NCI-H2029 (cell line): ENCODE measurements at regions not wholly inside any gene's neighbourhood (a gene's known extent, or its start where the extent isn't known, plus 50 kb on each side); places are given as distances from the start of the nearest gene placed in this dataset.
"Not testable (repeated sequence)": the region's sequence is repeated elsewhere in the genome, so short reads cannot be mapped to it uniquely, and the experiment has no call there.

Experiments
- DNase-seq: peaks from one replicate; lab custom pipeline; 2025; lab: John Stamatoyannopoulos, UW

GRCh38 chr11:90650153-90650552 is 427.3 kb upstream of the CHORDC1 start:
- DNase-seq = no peak

GRCh38 chr11:90646706-90647105 is 423.9 kb upstream of the CHORDC1 start:
- no peak for DNase-seq

GRCh38 chr11:90646266-90646665 is 423.4 kb upstream of the CHORDC1 start:
- no peak for DNase-seq

- no peak for DNase-seq
Observed at GRCh38 chr11:90639461-90639993, 416.7 kb upstream of the CHORDC1 start.

GRCh38 chr11:90635886-90636285 is 413.0 kb upstream of the CHORDC1 start:
- no peak for DNase-seq

- DNase-seq = no peak
Observed at GRCh38 chr11:90635151-90635550, 412.3 kb upstream of the CHORDC1 start.

GRCh38 chr11:90630176-90630575 is 407.3 kb upstream of the CHORDC1 start:
- DNase-seq = no peak

- DNase-seq = no peak
Observed at GRCh38 chr11:90629229-90629806, 406.5 kb upstream of the CHORDC1 start.

- DNase-seq = no peak
Observed at GRCh38 chr11:90614318-90614717, 391.5 kb upstream of the CHORDC1 start.

GRCh38 chr11:90613037-90613436 is 390.2 kb upstream of the CHORDC1 start:
- not testable (repeated sequence) for DNase-seq

GRCh38 chr11:90606721-90607120 is 383.9 kb upstream of the CHORDC1 start:
- DNase-seq = no peak

- no peak for DNase-seq
Observed at GRCh38 chr11:90601261-90601660, 378.4 kb upstream of the CHORDC1 start.

GRCh38 chr11:90594658-90595057 is 371.8 kb upstream of the CHORDC1 start:
- no peak for DNase-seq

GRCh38 chr11:90593099-90593498 is 370.2 kb upstream of the CHORDC1 start:
- no peak for DNase-seq

GRCh38 chr11:90590286-90590685 is 367.4 kb upstream of the CHORDC1 start:
- DNase-seq = no peak

- DNase-seq = no peak
Observed at GRCh38 chr11:90589735-90590134, 366.9 kb upstream of the CHORDC1 start.

GRCh38 chr11:90587896-90588295 is 365.0 kb upstream of the CHORDC1 start:
- DNase-seq = no peak

- DNase-seq = no peak
Observed at GRCh38 chr11:90585491-90585890, 362.6 kb upstream of the CHORDC1 start.

GRCh38 chr11:90582999-90583398 is 360.1 kb upstream of the CHORDC1 start:
- DNase-seq = not testable (repeated sequence)

GRCh38 chr11:90564531-90564930 is 341.7 kb upstream of the CHORDC1 start:
- DNase-seq = no peak

GRCh38 chr11:90558328-90558865 is 335.5 kb upstream of the CHORDC1 start:
- no peak for DNase-seq

- no peak for DNase-seq
Observed at GRCh38 chr11:90556606-90557005, 333.8 kb upstream of the CHORDC1 start.

GRCh38 chr11:90556026-90556425 is 333.2 kb upstream of the CHORDC1 start:
- DNase-seq = no peak

GRCh38 chr11:90555477-90555876 is 332.6 kb upstream of the CHORDC1 start:
- DNase-seq = no peak
